ENCODE measurements at regions not wholly inside any gene's neighbourhood (a gene's known extent, or its start where the extent isn't known, plus 50 kb on each side); places are given as distances from the start of the nearest gene placed in this dataset.
"Not testable (repeated sequence)": the region's sequence is repeated elsewhere in the genome, so short reads cannot be mapped to it uniquely, and the experiment has no call there.

DNA sequence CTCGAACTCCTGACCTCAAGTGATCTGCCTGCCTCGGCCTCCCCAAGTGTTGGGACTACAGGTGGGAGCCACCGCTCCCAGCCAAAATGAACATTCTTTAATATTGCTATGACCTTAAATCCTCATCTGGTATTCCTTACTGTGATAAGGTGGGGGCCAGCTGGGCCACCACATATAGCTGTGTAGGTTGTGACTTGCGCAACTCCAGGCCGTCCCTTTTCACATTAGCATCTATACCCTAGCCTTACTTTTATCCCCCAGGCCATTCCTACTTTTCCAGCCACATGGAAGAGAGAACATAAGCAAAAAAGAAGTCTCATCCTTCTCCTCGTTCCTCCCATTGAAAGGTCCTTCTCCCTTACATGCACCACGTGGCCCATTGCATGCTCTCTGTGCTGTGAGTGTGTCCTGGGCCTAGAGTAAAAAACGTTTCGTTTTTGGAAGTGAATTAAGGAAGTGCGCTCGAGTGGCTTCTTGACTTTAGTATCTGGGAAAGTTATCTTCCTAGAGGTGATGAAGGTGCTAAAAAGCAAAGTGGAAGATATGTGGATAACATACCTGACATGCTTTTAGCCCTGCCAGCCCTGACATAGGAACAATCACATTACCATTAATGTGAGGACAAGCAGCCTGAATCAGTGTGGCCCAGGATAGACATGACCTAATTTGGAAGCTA lies 56.8 kb upstream of the KIF13A start:
- Mint-ChIP-seq H3K27me3 (no peaks in the 10 kb centered on the region), H3K27ac (peak overlapping the region; percentile 61), H3K9me3 (no peaks in the 10 kb centered on the region), H3K4me1 (ENCODE audit: unreplicated experiment) (peaks cover 6% of the 10 kb centered on the region), H3K4me3 (no peak overlapping the region), H3K36me3 (no peaks in the 10 kb centered on the region)
- TF ChIP-seq, protein P1, sequence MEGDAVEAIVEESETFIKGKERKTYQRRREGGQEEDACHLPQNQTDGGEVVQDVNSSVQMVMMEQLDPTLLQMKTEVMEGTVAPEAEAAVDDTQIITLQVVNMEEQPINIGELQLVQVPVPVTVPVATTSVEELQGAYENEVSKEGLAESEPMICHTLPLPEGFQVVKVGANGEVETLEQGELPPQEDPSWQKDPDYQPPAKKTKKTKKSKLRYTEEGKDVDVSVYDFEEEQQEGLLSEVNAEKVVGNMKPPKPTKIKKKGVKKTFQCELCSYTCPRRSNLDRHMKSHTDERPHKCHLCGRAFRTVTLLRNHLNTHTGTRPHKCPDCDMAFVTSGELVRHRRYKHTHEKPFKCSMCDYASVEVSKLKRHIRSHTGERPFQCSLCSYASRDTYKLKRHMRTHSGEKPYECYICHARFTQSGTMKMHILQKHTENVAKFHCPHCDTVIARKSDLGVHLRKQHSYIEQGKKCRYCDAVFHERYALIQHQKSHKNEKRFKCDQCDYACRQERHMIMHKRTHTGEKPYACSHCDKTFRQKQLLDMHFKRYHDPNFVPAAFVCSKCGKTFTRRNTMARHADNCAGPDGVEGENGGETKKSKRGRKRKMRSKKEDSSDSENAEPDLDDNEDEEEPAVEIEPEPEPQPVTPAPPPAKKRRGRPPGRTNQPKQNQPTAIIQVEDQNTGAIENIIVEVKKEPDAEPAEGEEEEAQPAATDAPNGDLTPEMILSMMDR (conservative IDR thresholded peaks at IDR 0.05): no peak
- no peak for DNase-seq (ENCODE audit: extremely low spot score, unreplicated experiment)

DNA sequence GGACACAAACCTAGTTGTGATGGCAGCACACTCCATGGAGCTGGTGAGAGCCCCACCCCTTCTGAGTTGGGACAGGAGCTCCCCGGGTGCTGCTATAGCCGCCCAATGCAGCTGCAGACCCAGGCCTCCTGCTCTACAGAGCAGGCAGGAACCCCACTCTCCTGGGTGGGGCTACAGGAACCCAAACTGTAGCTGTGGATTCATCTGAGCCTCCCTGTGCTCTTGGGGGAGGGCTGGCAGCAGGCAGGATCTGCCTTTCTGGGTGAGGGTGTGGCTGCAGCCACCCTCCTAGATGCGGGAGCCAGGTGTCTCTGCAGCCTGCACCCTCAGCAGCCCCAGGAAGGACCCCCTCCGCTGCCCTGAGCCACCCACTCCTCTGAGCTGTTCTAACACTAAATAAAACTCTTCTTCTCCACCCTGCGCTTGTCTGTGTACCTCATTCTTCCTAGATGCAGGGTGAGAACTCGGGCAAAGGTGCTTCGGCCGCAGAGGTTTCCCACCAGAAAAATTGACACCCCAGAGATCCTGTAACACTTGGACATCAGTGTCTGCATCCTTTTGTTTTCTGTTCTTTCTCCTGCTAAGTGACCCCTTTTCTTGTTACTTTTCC lies 55.2 kb upstream of the KIF13A start:
- Mint-ChIP-seq H3K4me1 (ENCODE audit: unreplicated experiment) (peaks cover 6% of the 10 kb centered on the region), H3K36me3 (no peaks in the 10 kb centered on the region), H3K27ac (peak overlapping the region; percentile 57), H3K27me3 (no peaks in the 10 kb centered on the region), H3K9me3 (no peaks in the 10 kb centered on the region), H3K4me3 (no peak overlapping the region)
- no peak for DNase-seq (ENCODE audit: extremely low spot score, unreplicated experiment)
- TF ChIP-seq, protein P1 (conservative IDR thresholded peaks at IDR 0.05): no peak

DNA sequence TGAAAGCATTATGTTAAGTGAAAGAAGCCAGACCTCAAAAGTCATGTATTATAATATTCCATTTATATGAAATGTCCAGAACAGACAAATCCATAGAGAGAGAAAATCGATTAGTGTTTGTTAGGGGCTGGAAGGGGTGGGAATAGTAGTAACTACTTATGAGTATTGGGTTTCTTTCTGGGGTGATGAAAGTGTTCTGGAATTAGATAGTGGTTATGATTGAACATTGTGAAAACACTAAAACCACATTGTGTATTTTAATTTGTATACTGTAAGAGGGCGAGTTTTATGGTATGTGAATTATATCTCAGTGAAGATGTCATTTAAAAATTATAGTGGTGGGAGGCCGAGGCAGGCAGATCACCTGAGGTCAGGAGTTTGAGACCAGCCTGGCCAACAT lies 52.0 kb upstream of the KIF13A start:
- peaks cover 6% of the 10 kb centered on the region for H3K4me1 Mint-ChIP-seq (ENCODE audit: unreplicated experiment)
- no peaks in the 10 kb centered on the region for H3K27me3 Mint-ChIP-seq
- H3K4me3 Mint-ChIP-seq: no peak overlapping the region
- TF ChIP-seq, protein P1 (conservative IDR thresholded peaks at IDR 0.05): no peak
- no peak for DNase-seq (ENCODE audit: extremely low spot score, unreplicated experiment)
- no peak overlapping the region for H3K27ac Mint-ChIP-seq
- no peaks in the 10 kb centered on the region for H3K9me3 Mint-ChIP-seq
- no peaks in the 10 kb centered on the region for H3K36me3 Mint-ChIP-seq

DNA sequence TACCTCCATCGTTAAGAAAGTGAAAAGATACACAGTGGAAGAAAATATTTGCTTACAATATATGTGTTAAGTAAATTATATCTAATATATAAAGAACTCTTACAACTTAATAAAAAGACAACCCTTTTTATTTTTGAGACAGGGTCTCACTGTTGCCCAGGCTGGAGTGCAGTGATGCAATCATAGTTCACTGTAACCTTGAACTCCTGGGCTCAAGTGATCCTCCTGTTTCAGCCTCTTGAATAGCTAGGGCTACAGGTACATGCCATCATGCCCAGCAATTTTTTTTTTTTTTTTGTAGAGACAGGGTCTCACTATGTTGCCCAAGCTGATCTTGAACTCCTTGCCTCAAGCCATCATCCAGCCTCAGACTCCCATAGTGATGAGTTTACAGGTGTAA lies 50.8 kb upstream of the KIF13A start:
- not testable (repeated sequence) for H3K36me3 Mint-ChIP-seq; H3K4me1 Mint-ChIP-seq (ENCODE audit: unreplicated experiment); H3K27me3 Mint-ChIP-seq; H3K27ac Mint-ChIP-seq; H3K9me3 Mint-ChIP-seq; H3K4me3 Mint-ChIP-seq; DNase-seq (ENCODE audit: extremely low spot score, unreplicated experiment)
